Kidney tubule cell (primary cell): ENCODE measurements at regions not wholly inside any gene's neighbourhood (a gene's known extent, or its start where the extent isn't known, plus 50 kb on each side); places are given as distances from the start of the nearest gene placed in this dataset.
"Not testable (repeated sequence)": the region's sequence is repeated elsewhere in the genome, so short reads cannot be mapped to it uniquely, and the experiment has no call there.

Source experiments
- DNase-seq: peaks from one replicate; pipeline ENCODE4 v3.0.0-alpha.2; 2018; ENCODE audit warnings: low spot score

DNA sequence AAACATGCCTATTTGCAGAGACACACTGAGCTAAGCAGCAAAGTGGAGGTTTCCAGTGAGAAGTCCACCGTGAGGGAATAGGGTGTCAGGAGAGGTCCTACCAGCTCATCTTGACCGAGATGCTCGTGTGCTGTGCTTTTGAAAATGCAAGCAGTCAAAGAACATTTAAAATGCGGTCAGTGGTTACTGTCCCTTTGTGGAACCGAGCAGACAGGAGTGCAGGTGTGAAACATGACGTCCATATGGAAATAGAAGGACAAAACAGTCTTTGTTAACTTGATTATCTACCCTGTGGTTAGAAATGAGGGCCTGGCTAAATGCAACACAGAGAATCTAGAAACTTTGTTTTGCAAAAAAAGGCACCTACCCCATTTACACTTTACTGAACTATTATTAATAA lies 473.3 kb downstream of the SPATA31A6 start:
- not testable (repeated sequence) for DNase-seq

DNA sequence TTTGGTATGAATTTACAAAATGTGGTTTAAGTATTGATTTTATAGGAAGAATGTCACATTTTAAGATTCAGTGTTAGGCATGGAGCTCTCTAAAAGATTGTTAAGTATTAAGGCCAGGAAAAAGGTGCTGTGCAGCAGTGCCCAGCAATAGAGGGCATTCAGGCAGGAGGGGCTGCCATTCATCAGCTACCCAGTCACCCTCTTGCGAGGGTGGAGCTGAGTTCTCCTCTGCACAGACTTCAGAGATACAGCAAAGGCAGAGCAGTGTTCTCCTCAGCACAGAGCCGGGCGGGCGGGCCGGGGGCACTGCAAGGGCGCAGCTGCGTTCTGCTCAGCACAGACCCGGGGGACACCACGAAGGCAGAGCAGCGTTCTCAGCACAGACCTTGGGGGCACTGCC lies 474.0 kb downstream of the SPATA31A6 start:
- not testable (repeated sequence) for DNase-seq

- DNase-seq: peak; percentile 68
Measured at GRCh38 chr9:42697146-42697545, 513.7 kb downstream of the SPATA31A6 start.

DNA sequence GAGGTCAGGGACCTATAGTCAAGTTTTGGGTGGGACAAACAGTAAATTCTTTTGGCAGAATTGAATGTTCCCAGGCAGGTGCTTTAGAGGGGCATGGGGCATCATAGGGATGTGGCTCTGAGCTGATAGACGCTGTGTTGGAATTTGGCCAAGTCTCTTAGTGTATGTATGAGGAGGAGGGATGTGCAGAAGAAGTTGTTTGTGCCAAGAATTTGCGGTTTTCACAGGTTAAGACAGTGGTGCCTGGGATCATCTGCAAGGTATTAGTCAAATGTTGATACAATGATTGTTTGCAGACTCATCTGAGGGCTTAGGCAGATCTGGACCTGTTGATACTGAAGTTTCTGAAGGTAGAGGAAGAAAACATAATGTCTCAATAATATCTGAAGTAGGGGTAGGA lies 519.4 kb downstream of the SPATA31A6 start:
- DNase-seq: peak; percentile 29

DNA sequence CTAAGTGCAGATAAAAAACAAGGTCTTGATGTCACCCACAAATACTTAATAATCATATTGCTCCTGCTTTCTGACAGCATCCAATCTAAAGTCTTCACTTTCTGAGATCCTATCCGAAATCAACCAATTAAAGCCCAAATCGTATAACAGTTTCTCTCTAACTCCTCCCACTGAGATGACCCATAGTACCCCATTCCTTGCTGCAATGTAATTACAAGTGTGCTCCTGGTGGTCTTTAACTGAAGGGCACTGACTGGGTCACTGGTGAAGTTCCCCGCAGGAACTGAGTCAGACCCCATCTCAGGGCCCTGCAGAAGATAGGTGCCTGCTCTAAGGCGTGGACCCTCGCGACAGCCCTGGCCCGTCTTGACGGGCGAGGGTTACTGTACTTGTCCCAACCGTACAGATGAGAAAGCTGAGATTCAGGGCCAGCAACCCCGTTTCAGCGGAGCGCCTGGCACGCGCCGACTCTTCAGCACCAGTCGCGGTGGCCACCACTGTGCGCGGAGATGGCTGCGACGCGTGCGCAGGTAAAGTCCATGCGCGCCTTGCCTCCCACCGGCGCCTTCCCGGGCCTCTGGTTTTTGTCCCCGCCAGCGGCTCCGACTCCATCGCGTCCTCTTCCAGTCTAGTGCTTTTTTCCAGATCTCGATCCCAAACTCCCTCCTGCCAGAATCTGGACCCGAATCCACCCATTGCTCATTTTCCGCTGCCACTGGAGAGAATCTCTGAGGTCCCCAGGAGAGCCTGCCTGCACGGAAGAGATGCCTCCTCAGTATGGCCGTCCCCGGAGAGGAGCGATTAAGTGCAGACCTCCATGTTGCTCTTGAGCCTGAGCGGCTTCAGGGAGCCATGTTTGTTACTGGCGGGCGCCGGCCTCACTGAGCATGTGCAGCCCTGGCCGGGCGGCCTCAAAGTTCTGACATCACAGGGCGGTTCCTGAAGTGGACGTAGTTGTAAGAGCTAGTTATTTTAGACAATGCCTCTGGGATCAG lies 541.7 kb downstream of the SPATA31A6 start:
- peak; percentile 10 for DNase-seq

GRCh38 chr9:42743030-42743814 lies 559.8 kb downstream of the SPATA31A6 start:
- DNase-seq: peak; percentile 88

DNA sequence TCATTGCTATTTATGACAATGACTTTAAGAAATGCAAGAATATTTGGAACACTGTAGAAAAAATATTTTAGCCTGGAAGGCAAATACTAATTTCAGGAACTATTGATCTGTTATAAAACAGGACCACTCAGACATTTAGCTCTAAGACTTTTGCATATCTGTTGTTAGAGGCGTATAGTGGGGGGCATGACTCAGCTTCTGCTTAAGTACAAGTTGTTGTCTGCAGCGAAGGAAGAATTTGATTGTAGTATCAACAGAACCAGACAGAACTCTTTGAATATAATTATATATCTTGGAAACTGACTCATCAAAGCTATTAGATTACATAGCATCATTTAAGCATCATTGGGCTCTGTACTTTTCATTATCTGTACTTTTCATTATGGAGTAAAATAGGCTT lies 573.8 kb downstream of the SPATA31A6 start:
- DNase-seq: not testable (repeated sequence)

DNA sequence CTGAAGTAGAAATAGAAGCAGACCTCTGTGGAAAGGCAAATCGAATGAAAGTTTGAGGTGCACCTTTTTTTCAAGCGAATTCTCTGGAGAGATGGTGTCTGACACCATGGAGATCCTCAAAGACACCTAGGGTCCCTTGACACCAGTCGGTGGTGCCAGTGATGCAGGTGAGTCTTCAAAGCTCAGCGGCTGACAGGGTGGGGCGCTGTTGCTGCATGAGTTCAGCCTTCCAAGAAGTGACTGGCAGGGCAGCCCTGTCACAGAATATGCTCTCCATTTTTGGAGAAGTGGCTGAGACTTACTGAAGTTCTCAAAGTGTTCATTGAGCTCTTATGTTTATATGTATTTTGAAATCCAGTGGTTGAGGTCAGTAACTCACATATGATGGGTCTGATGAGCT lies 575.9 kb downstream of the SPATA31A6 start:
- not testable (repeated sequence) for DNase-seq

DNA sequence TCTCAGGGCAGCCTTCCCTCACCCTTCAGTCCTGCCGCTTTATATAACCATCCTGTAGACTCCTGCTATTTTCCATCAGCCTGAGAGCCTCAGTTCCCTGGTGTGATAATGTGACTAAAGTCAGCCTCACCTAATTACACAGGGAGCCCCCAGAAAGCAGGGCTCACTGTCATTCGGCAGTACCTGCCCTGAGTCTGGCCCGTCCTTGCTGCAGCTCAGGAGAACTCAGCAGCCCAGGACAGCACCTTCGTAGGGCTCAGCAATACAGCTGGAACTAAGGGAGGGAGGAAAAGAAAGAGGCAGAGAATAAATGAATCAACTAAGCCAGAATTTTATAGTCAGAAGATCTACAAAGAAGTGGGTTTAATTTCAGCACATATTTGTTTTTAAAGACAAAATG lies 598.7 kb downstream of the SPATA31A6 start:
- DNase-seq: not testable (repeated sequence)

GRCh38 chr9:42792725-42793124 lies 609.3 kb downstream of the SPATA31A6 start:
- DNase-seq: not testable (repeated sequence)

GRCh38 chr9:42798571-42798970 lies 615.1 kb downstream of the SPATA31A6 start:
- DNase-seq: not testable (repeated sequence)

DNA sequence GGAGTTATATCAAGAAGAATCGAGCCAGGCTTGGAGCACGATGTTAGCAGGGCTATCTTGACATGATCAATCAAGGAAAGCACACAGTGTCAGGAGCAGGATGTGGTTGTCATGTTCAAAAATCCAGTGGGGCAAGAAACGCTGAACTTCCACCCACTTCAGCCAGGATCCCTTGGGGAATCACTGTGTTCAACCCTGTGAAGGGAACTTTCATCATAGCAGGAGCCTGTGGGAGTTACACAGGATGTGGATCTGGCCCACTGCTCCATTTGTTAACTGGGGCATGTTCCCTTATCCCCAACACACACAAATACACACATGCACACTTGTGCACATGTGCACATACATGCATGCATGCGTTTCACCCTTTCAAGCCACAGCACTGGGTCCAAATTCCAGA lies 619.3 kb downstream of the SPATA31A6 start:
- DNase-seq: not testable (repeated sequence)

DNA sequence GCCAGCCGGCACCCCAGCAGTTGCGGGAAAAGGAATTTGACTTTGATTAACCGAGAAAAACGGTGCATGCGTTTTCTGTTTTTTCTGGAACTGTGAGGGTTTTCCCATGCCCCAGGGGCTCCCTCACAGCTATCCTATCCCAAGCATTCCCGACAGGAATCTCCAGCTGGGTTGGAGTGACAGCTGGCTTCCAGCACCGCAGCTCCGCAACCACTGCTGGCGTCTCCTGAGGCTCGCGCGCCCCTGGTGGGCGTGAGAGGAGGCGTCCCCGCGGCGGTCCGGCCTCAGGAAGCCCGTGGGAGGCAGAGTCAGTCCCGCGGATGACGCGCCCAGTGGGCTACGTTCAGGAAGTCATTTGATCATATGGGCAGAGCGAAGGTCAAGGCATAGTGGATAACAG lies 623.2 kb downstream of the SPATA31A6 start:
- not testable (repeated sequence) for DNase-seq

- DNase-seq: not testable (repeated sequence)
Measured at GRCh38 chr9:42821468-42821867, 638.0 kb downstream of the SPATA31A6 start.

GRCh38 chr9:42848156-42848555 lies 664.7 kb downstream of the SPATA31A6 start:
- not testable (repeated sequence) for DNase-seq

GRCh38 chr9:42850896-42851693 lies 667.6 kb downstream of the SPATA31A6 start:
- not testable (repeated sequence) for DNase-seq

DNA sequence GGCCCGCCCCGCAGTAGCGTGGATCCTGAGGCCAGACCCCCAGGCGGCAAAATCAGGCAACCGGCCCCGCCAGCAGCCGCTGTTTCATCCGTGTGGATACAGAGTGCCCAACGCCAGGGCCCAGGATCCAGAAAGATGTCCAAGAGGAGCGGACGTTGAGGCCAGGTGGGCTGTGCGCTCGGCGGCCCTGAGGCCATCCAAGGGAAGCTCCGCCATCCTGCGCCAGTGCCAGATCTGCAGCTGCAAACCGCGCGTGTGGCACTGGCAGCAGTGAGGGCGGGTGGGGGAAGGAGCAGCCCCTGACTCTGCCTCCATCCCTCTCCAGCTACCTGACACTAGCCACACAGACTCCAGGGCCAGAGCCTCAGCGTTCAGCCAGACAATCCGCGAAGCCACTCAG lies 668.2 kb downstream of the SPATA31A6 start:
- not testable (repeated sequence) for DNase-seq

GRCh38 chr9:42852133-42852930 lies 668.9 kb downstream of the SPATA31A6 start:
- peak; percentile 88 for DNase-seq

DNA sequence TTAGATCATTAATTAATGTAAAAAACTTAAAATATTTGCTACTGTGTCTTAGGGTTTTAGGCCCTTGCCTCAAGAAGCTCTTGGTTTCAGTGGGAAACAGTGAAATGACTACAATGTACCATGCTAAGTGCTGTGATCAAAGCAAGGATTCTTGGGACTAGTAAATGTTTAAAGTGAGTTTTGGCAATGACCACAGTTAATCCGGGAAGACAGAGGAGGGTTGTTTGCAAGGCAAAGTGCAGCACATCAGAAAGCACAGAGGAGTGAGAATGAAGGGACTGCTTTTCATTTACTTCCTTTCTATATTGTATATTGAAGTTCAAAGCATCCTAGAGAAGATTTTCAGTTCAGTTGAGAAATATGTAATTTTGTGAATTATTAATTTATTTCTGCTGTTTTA lies 676.7 kb downstream of the SPATA31A6 start:
- DNase-seq: not testable (repeated sequence)

DNA sequence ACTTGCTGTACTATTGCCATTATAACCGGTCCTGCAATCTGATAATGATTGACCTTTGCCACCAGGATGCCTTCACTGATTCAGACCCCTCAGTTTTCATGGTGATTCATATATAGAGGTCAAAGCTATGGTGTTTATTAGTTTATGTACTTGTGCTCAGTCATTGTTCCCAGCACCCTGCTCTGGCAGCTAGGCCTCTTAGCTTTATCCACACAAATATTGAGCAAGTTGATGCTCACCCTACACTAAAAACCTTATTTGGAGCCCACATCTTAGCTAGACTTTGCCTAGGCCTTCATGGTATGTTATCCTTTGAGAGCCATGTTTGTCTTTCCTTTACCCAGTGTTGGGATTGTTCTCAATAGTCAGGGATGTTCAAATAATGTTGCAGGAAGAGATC lies 679.0 kb downstream of the SPATA31A6 start:
- not testable (repeated sequence) for DNase-seq
